Uterus (tissue), 3 donors: ENCODE measurements at regions not wholly inside any gene's neighbourhood (a gene's known extent, or its start where the extent isn't known, plus 50 kb on each side); places are given as distances from the start of the nearest gene placed in this dataset.

Source experiments
- DNase-seq, 2 donors: peaks; one replicate each; pipeline ENCODE4 v3.0.0-alpha.2; 2019 to 2020
- H3K27ac ChIP-seq, 2 donors: fragments of 200-600 bp; sonication (generic); 1 replicate in 1 of 2; 2 replicates in 1 of 2; pipeline ENCODE4 v1.5.1; 2016 to 2018
- H3K27me3 ChIP-seq, 2 donors: fragments of 200-600 bp; sonication (generic); one replicate each; pipeline ENCODE4 v1.5.1; 2018 to 2019; ENCODE audit warnings: control low read depth in 1 of 2
- H3K36me3 ChIP-seq, 2 donors: fragments of 200-600 bp; sonication (generic); one replicate each; pipeline ENCODE4 v1.5.1; 2019; ENCODE audit warnings: control low read depth in 1 of 2
- H3K4me1 ChIP-seq, 2 donors: fragments of 200-600 bp; sonication (generic); one replicate each; pipeline ENCODE4 v1.5.1; 2018 to 2019; ENCODE audit warnings: control low read depth in 1 of 2
- H3K4me3 ChIP-seq, 2 donors: fragments of 200-600 bp; sonication (generic); 1 replicate in 1 of 2; 2 replicates in 1 of 2; pipeline ENCODE4 v1.5.1; 2018 to 2019; ENCODE audit warnings: mild to moderate bottlenecking in 1 of 2
- H3K9me3 ChIP-seq, 2 donors: fragments of 200-600 bp; sonication (generic); one replicate each; pipeline ENCODE4 v1.5.1; 2019; ENCODE audit warnings: control low read depth in 1 of 2
- CTCF ChIP-seq, 4 experiments: fragments of 200-600 bp in 2 of 4; fragments of 450-650 bp in 2 of 4; sonication (generic) in 2 of 4; IDR thresholded peaks; one replicate each; pipeline ENCODE4 v1.5.1; 2016 to 2019; ENCODE audit warnings: antibody characterized with exemption in 4 of 4, mild to moderate bottlenecking in 2 of 4, moderate library complexity in 1 of 4
- POLR2A ChIP-seq, 2 donors: fragments of 450-650 bp; IDR thresholded peaks; one replicate each; pipeline ENCODE4 v1.6.1; 2016; ENCODE audit warnings: antibody characterized with exemption in 2 of 2, mild to moderate bottlenecking in 1 of 2, moderate library complexity in 1 of 2
- intact Hi-C: fragments of 100-400 bp; cut with DNase I; formaldehyde crosslinking; loops from one replicate; pipeline ENCODE4 v1.15.1; 2023; ENCODE audit warnings: low total_unique reads
- donor health status: DM: yes; HTN: yes; CAD: no.

GRCh38 chr12:24460099-24460498, 488.8 kb downstream of the BCAT1 start:
- TF ChIP-seq CTCF (IDR thresholded peaks at IDR 0.05), result no peak
- no peak for TF ChIP-seq POLR2A (IDR thresholded peaks at IDR 0.05)
- Histone ChIP-seq H3K27me3 (no peaks in the 10 kb centered on the region), H3K4me3 (no peak overlapping the region), H3K9me3 (no peaks in the 10 kb centered on the region), H3K4me1 (no peaks in the 10 kb centered on the region), H3K36me3 (no peaks in the 10 kb centered on the region), H3K27ac (no peak overlapping the region)
- intact Hi-C loops, result no loop called here
- no peak for DNase-seq

DNA sequence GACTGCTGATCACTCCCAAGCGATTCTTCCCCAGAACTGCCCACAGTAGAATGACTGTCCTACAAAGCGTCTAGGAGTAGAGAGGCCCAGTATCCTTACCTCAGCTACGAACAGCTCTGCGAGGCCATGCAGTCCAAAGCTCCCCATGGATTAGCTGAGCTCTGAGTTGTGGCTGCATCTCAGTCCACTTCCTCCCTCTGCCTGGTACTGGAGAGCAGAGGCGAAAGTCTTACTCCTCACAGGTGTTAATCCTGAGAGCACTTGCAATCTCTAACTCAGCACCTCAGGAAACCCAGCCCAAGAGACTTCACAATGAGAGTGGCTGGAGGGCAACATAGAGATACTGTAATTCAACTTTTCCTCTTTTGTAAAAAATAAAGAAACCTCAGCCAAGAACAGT, 493.1 kb downstream of the BCAT1 start:
- intact Hi-C loops, result no loop called here

GRCh38 chr12:24447678-24448077, 498.2 kb upstream of the SOX5 start:
- H3K27me3 ChIP-seq, result no peaks in the 10 kb centered on the region
- H3K27ac ChIP-seq, result no peak overlapping the region
- intact Hi-C loops, result no loop called here
- no peak for TF ChIP-seq CTCF (IDR thresholded peaks at IDR 0.05)
- TF ChIP-seq POLR2A (IDR thresholded peaks at IDR 0.05), result no peak
- DNase-seq, result no peak
- H3K9me3 ChIP-seq, result no peaks in the 10 kb centered on the region
- H3K36me3 ChIP-seq, result no peaks in the 10 kb centered on the region
- no peaks in the 10 kb centered on the region for H3K4me1 ChIP-seq
- H3K4me3 ChIP-seq, result no peak overlapping the region

More for the DNA sequence above, 493.1 kb downstream of the BCAT1 start:
- no peaks in the 10 kb centered on the region for H3K9me3 ChIP-seq
- no peak overlapping the region for H3K27ac ChIP-seq
- no peak for DNase-seq
- no peaks in the 10 kb centered on the region for H3K4me1 ChIP-seq
- TF ChIP-seq CTCF (IDR thresholded peaks at IDR 0.05), result no peak
- no peak for TF ChIP-seq POLR2A (IDR thresholded peaks at IDR 0.05)
- no peaks in the 10 kb centered on the region for H3K36me3 ChIP-seq
- no peak overlapping the region for H3K4me3 ChIP-seq
- no peaks in the 10 kb centered on the region for H3K27me3 ChIP-seq

GRCh38 chr12:24446287-24446686, 496.8 kb upstream of the SOX5 start:
- intact Hi-C loops, result no loop called here
- H3K27ac ChIP-seq, result no peak overlapping the region
- H3K9me3 ChIP-seq, result no peaks in the 10 kb centered on the region
- H3K4me1 ChIP-seq, result no peaks in the 10 kb centered on the region
- H3K27me3 ChIP-seq, result no peaks in the 10 kb centered on the region
- H3K36me3 ChIP-seq, result no peaks in the 10 kb centered on the region
- TF ChIP-seq CTCF (IDR thresholded peaks at IDR 0.05), result no peak
- no peak for TF ChIP-seq POLR2A (IDR thresholded peaks at IDR 0.05)
- DNase-seq, result no peak
- no peak overlapping the region for H3K4me3 ChIP-seq

GRCh38 chr12:24444634-24445033, 495.2 kb upstream of the SOX5 start:
- Histone ChIP-seq H3K36me3 (no peaks in the 10 kb centered on the region), H3K27me3 (no peaks in the 10 kb centered on the region), H3K9me3 (no peaks in the 10 kb centered on the region), H3K4me1 (no peaks in the 10 kb centered on the region), H3K27ac (no peak overlapping the region), H3K4me3 (no peak overlapping the region)
- no peak for TF ChIP-seq CTCF (IDR thresholded peaks at IDR 0.05)
- TF ChIP-seq POLR2A (IDR thresholded peaks at IDR 0.05), result no peak
- intact Hi-C loops, result no loop called here
- DNase-seq, result no peak
